Endothelial cell of umbilical vein (primary cell): ENCODE measurements at regions not wholly inside any gene's neighbourhood (a gene's known extent, or its start where the extent isn't known, plus 50 kb on each side); places are given as distances from the start of the nearest gene placed in this dataset.

Source experiments
- BruUV-seq: library from RNA; stranded (reverse); fragments of 400-500 nt; replicated peaks from 2 replicates; lab custom pipeline; 2021; lab: Mats Ljungman, UMichigan
- CTCF ChIA-PET: fragments of 300-600, 350-600 bp; sonication (Branson Sonifier 250); formaldehyde crosslinking; loops from one replicate; lab custom pipeline; 2021; ENCODE audit warnings: antibody characterized with exemption, inconsistent platforms; lab: Charles Lee
- POLR2A ChIA-PET: fragments of 300-600, 350-600 bp; sonication (Branson Sonifier 250); formaldehyde crosslinking; loops from one replicate; lab custom pipeline; 2021; ENCODE audit warnings: antibody characterized with exemption, inconsistent platforms; lab: Charles Lee
- DNase-seq: peaks from one replicate; pipeline ENCODE4 v3.0.0-alpha.2; 2011; ENCODE audit warnings: low read depth, low spot score
- FAIRE-seq: peaks from 2 replicates; lab custom pipeline; 2011; peaks lifted over from hg19 to GRCh38; lab: Jason Lieb, UNC
- H2AFZ ChIP-seq: 2 replicates; pipeline ENCODE4 v1.6.0; 2012; ENCODE audit warnings: low read depth, low read length, control low read depth, inconsistent platforms
- H3K27ac ChIP-seq: 2 replicates; pipeline ENCODE4 v1.5.1; 2011; ENCODE audit warnings: low read depth, mild to moderate bottlenecking, control low read depth, low read length, moderate library complexity; ENCODE audit not compliant: insufficient read depth
- H3K27me3 ChIP-seq, 2 experiments: 2 replicates each; pipeline versions ENCODE4 v1.6.0 to v1.6.1; 2011; ENCODE audit warnings: low read length in 2 of 2, mixed read lengths in 1 of 2; ENCODE audit not compliant: control insufficient read depth in 2 of 2, insufficient read depth in 2 of 2
- H3K36me3 ChIP-seq, 2 experiments: 2 replicates in 1 of 2; 3 replicates in 1 of 2; pipeline ENCODE4 v1.5.1; 2011; ENCODE audit warnings: low read length in 2 of 2, mild to moderate bottlenecking in 1 of 2, moderate library complexity in 1 of 2; ENCODE audit not compliant: control insufficient read depth in 2 of 2, insufficient read depth in 2 of 2; ENCODE audit errors: extremely low read depth in 1 of 2
- H3K4me1 ChIP-seq: 3 replicates; pipeline ENCODE4 v1.5.1; 2011; ENCODE audit warnings: mild to moderate bottlenecking, low read length; ENCODE audit not compliant: control insufficient read depth, insufficient read depth; ENCODE audit errors: extremely low read depth
- H3K4me2 ChIP-seq: 2 replicates; pipeline ENCODE4 v1.6.1; 2011; ENCODE audit warnings: low read length, control low read depth, mixed read lengths; ENCODE audit not compliant: insufficient read depth
- H3K4me3 ChIP-seq, 3 experiments: fragments of 200-600 bp in 1 of 3; sonication (generic), shearing (Covaris generic) in 1 of 3; replicated peaks in 1 of 3; 2 replicates each; pipeline ENCODE4 v1.5.1; 2011 to 2016; ENCODE audit warnings: control low read depth in 3 of 3, low read length in 3 of 3, mild to moderate bottlenecking in 2 of 3, inconsistent platforms in 1 of 3, low read depth in 1 of 3, moderate library complexity in 1 of 3; ENCODE audit not compliant: insufficient read depth in 1 of 3
- H3K79me2 ChIP-seq: 2 replicates; pipeline ENCODE4 v1.6.0; 2012; ENCODE audit warnings: low read length, inconsistent platforms; ENCODE audit not compliant: control insufficient read depth, insufficient read depth
- H3K9ac ChIP-seq: replicated peaks from 2 replicates; pipeline ENCODE3; 2011; ENCODE audit warnings: low read length, control low read depth; ENCODE audit not compliant: insufficient read depth; ENCODE audit errors: extremely low read depth
- H3K9me1 ChIP-seq: replicated peaks from 3 replicates; pipeline ENCODE4 v1.6.0; 2011; ENCODE audit warnings: mild to moderate bottlenecking, low read length; ENCODE audit not compliant: control insufficient read depth, insufficient read depth; ENCODE audit errors: extremely low read depth
- H3K9me3 ChIP-seq: replicated peaks from 2 replicates; pipeline ENCODE4 v1.5.1; 2012; ENCODE audit warnings: low read length, inconsistent platforms; ENCODE audit not compliant: control insufficient read depth, insufficient read depth
- H4K20me1 ChIP-seq: replicated peaks from 2 replicates; pipeline ENCODE3; 2011; ENCODE audit warnings: mild to moderate bottlenecking, low read length; ENCODE audit not compliant: control insufficient read depth, insufficient read depth; ENCODE audit errors: extremely low read depth
- CTCF ChIP-seq, 2 donors: IDR thresholded peaks; 1 replicate in 1 of 2; 2 replicates in 1 of 2; pipeline ENCODE4 v1.5.1; 2011; ENCODE audit warnings: low read length in 2 of 2, mild to moderate bottlenecking in 2 of 2, moderate library complexity in 2 of 2, control low read depth in 1 of 2, inconsistent platforms in 1 of 2, low read depth in 1 of 2; ENCODE audit not compliant: insufficient read depth in 1 of 2; ENCODE audit errors: extremely low read depth in 1 of 2
- EZH2 ChIP-seq: IDR thresholded peaks from 2 replicates; pipeline ENCODE4 v1.6.1; 2012; ENCODE audit warnings: borderline replicate concordance, low read depth, mild to moderate bottlenecking, moderate library complexity, low read length, inconsistent platforms; ENCODE audit not compliant: severe bottlenecking
- FOS ChIP-seq: IDR thresholded peaks from 2 replicates; pipeline ENCODE4 v1.6.1; 2011; ENCODE audit warnings: mild to moderate bottlenecking, low read length, moderate library complexity, borderline replicate concordance; ENCODE audit not compliant: insufficient read depth
- GATA2 ChIP-seq: IDR thresholded peaks from 2 replicates; pipeline ENCODE4 v1.7.0; 2011; ENCODE audit warnings: low read depth, mild to moderate bottlenecking, moderate library complexity, mixed read lengths, low read length; ENCODE audit not compliant: insufficient read length, insufficient read depth
- JUN ChIP-seq: IDR thresholded peaks from 2 replicates; pipeline ENCODE4 v1.6.1; 2011; ENCODE audit warnings: borderline replicate concordance, low read depth; ENCODE audit not compliant: insufficient read length, insufficient read depth
- MAX ChIP-seq: IDR thresholded peaks from 2 replicates; pipeline ENCODE4 v1.6.1; 2011; ENCODE audit not compliant: insufficient read depth, insufficient read length
- MYC ChIP-seq: IDR thresholded peaks from one replicate; pipeline ENCODE4 v1.6.1; 2011; ENCODE audit warnings: mild to moderate bottlenecking, low read depth, low read length
- POLR2A ChIP-seq: IDR thresholded peaks from 2 replicates; pipeline ENCODE4 v1.6.1; 2012; ENCODE audit warnings: low read depth, mild to moderate bottlenecking, control low read depth, low read length
- POLR2AphosphoS5 ChIP-seq: IDR thresholded peaks from 2 replicates; pipeline ENCODE4 v1.6.1; 2012; ENCODE audit warnings: low read depth, mild to moderate bottlenecking, control low read depth, low read length, moderate library complexity; ENCODE audit not compliant: insufficient read depth
- dilution Hi-C: fragments of 300-500 bp; cut with MboI; formaldehyde crosslinking; loops from one replicate; pipeline ENCODE4 v1.15.0; 2019; ENCODE audit warnings: low sequenced_read_pairs; ENCODE audit not compliant: extremely low pct_ligation_motif_present
- intact Hi-C: fragments of 100-400 bp; cut with micrococcal nuclease; formaldehyde crosslinking; loops from one replicate; pipeline ENCODE4 v1.10.0; 2022

GRCh38 chr20:56933331-56933698 lies 304.2 kb downstream of the TFAP2C start:
- Histone ChIP-seq H3K9me3 (no peaks in the 10 kb centered on the region), H3K9me1 (no peaks in the 10 kb centered on the region), H4K20me1 (no peaks in the 10 kb centered on the region), H3K9ac (no peak overlapping the region), H3K27ac (no peak overlapping the region), H3K27me3 (no peaks in the 10 kb centered on the region), H3K4me3 (no peak overlapping the region), H3K4me2 (no peak overlapping the region), H2AFZ (no peak overlapping the region), H3K36me3 (no peaks in the 10 kb centered on the region), H3K79me2 (no peaks in the 10 kb centered on the region), H3K4me1 (no peaks in the 10 kb centered on the region)
- FAIRE-seq (no peak), DNase-seq (no peak)
- intact Hi-C loops = no loop called here
- ChIA-PET CTCF (no interaction called here), POLR2A (no interaction called here)
- TF ChIP-seq POLR2AphosphoS5 = no peak
- no peak for TF ChIP-seq JUN
- no peak for TF ChIP-seq EZH2
- no peak for TF ChIP-seq GATA2
- no peak for TF ChIP-seq CTCF (IDR thresholded peaks at IDR 0.05; ENCODE audit: extremely low read depth in 1 of 2, insufficient read depth in 1 of 2, low read depth in 1 of 2, low read length in 2 of 2)
- TF ChIP-seq POLR2A = no peak
- BruUV-seq = no TSS peak
- dilution Hi-C loops = no loop called here

GRCh38 chr20:56934888-56935287 lies 305.8 kb downstream of the TFAP2C start:
- no peaks in the 10 kb centered on the region for H3K4me1 ChIP-seq
- no peak overlapping the region for H3K27ac ChIP-seq
- no peak overlapping the region for H2AFZ ChIP-seq
- no peak overlapping the region for H3K9ac ChIP-seq
- TF ChIP-seq EZH2 (no peak), MAX (no peak), POLR2AphosphoS5 (no peak), FOS (no peak), MYC (no peak), CTCF (IDR thresholded peaks at IDR 0.05; ENCODE audit: extremely low read depth in 1 of 2, insufficient read depth in 1 of 2, low read depth in 1 of 2, low read length in 2 of 2) (no peak), GATA2 (no peak), JUN (no peak), POLR2A (no peak)
- DNase-seq (no peak), FAIRE-seq (no peak)
- H3K9me3 ChIP-seq = no peaks in the 10 kb centered on the region
- ChIA-PET POLR2A (no interaction called here), CTCF (no interaction called here)
- dilution Hi-C loops = no loop called here
- no peaks in the 10 kb centered on the region for H3K9me1 ChIP-seq
- intact Hi-C loops = no loop called here
- no peaks in the 10 kb centered on the region for H3K36me3 ChIP-seq
- H3K79me2 ChIP-seq = no peaks in the 10 kb centered on the region
- H3K4me3 ChIP-seq = no peak overlapping the region
- BruUV-seq = no TSS peak
- H4K20me1 ChIP-seq = no peaks in the 10 kb centered on the region
- H3K4me2 ChIP-seq = no peak overlapping the region
- H3K27me3 ChIP-seq = no peaks in the 10 kb centered on the region
